ENCODE measurements at regions not wholly inside any gene's neighbourhood (a gene's known extent, or its start where the extent isn't known, plus 50 kb on each side); places are given as distances from the start of the nearest gene placed in this dataset.

DNA sequence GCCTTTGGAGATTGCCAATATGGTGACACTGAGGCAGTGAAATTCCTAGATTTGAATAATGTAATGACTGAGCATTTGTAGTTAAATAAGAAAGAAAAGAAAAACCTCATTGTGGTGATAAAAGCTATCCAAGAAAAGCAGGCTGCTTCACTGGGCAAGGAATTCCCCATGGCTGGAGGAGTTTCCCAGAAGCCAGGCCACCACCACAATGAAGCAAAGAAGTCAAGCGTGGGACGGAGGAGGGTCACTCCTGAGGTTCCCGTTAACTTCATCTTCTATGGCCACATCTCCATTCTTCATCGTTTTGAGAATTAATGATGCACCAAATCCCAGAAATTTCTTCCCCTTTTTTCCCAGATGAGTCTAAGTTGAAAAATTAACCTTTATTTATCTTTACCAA, 185.8 kb upstream of the BCL6 start:
- no peak for DNase-seq (ENCODE audit: low read depth)

DNA sequence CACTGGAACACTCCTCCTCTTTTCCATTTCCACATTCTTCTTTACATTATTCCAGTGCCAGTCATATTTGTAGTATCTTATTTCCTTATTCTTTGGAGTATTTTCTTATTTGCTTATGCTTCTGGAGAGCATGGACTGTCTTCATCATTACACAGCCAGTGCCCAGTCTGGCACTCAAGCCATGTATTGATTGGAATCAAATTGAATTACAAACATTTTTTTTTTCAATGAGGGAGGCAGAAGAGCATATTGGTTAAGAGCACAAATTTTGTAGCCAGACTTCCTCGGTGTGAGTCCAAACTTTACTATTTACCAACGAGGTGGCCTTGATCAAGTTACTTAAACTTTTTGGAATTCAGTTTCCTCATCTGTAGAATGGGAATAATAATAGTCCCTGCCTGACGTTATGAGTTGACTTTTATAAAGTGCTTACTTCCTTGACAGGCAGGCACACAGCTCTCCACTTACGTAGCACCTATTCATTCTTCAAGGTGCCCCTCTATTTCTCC, 186.6 kb upstream of the BCL6 start:
- DNase-seq (ENCODE audit: low read depth): no peak

DNA sequence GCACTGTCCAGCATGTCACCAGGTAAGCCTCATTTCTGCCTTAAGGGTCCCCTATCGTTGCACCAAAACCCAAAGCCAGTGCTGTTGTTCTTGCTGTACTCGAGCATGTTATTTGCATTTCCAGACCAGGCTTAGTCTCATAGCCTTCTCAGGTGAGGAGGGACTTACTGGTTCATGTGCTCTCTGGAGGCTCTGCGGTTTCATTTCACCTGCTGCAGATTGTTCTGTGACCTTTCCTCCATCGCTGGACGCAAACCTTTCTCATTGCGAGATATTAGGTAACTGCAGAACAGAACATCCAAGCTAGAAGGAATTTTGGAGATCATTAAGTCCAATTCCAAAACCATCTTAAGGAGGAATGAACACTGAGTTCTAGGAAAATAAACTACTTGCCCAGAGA, 187.3 kb upstream of the BCL6 start:
- no peak for DNase-seq (ENCODE audit: low read depth)

DNA sequence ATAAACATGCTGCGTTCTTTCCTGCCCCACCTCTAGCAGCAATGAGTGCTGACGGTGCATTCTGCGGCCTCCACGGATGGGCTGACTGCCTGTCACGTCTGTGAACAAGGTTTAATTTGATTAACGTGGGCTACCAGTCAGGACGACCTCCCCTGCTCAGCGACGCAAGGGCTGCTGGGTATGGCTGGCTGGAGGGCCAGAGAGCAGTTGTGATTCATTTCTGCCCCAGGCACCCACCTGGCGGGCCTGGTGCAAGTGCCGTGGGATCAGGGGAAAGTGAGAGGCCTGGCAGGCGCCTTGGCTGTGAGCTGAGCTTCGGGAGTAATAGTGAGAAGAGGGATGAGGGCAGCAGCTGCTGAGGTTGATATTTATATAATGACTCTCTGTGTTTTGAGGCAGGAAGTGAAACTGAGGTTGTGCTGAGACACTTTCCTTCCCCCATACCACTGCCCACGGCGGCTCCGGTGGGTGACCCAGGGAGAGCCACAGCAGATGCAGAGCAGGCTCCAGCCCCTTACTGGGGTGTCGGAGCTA, 190.4 kb upstream of the BCL6 start:
- DNase-seq (ENCODE audit: low read depth): peak; percentile 48

DNA sequence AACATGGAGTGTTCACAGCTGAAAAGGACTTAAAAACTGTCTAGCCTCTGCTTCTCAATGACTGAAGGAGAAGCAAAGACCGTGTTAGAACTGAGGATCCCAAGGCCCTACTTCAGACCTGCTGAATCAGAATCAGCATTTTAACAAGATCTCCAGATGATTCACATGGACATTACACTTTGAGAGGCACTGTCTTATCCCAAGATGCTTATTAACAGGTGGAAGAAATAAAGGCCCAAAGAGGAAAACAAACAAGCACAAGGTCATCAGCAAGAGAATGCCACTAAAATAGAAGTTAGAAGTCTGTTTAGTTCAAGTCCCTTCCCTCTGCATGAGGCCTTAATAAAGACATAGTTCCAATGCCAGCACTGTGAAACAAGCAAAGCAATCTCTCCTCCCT, 191.4 kb upstream of the BCL6 start:
- DNase-seq (ENCODE audit: low read depth): no peak

DNA sequence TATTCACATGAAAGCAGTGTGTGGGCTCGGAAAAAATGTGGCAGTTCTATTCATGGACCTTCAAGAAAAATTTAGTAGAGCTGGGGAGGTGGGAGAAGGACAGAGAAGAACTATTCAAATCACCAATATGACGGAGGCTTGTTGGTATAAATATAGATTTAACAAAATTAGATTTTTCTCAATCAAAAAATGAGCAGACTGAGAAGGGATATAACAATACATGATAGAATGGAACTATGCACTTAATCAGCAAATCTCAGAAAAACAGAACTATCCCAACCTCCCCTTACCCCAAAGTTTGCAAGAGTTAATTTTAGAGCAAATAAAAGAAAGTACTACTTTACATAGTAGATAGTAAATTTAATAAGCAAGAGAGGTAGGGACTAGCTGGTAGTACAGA, 194.6 kb upstream of the BCL6 start:
- no peak for DNase-seq (ENCODE audit: low read depth)

DNA sequence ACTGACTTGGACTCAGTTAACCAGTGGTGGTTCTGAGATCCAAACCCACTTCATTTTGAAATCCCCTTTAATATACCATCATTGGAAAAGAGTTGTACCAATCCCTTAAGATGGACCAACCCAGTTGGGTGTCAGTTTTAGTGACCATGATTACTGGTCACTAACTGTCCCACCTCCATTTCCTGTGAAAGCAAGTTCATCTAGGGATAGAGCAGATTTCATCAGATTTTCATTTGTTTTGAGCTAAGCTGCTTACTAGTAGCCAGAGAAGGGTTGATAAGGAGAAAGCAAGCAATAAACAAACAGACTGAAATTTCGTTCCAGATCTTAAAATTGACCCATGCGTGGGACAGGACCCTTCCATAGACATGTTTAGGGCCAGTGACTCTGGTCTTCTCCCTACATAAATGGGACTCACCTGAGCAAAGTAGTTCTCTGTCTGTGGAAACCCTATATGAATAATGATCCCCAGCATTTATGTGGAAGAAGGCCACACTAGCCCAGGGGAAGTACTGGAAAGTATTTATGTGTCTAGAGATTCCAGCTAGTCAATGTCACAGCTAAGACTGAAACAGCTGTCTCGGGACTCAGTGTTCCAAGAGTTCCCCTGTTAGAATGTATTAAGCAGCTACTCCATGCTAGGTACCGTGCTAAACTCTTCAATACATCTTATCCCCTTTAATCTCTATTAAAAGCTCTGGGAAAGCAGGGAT, 196.0 kb upstream of the BCL6 start:
- no peak for DNase-seq (ENCODE audit: low read depth)

DNA sequence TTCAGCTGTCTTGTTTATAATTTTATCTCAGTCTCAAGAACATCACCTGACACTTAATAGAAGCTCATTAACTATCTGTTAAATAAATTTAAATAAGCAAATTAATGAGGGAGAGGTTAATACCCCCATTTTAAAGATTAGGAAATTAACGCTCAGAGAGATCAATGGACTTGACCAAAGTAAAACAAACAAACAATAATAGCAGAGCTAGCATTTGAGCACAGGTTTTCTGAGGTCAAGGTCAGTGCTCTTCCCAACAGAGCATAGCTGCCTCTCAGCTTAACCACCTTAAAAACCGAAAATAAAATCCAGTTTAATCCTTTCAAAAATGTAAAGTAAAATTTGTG, 196.6 kb upstream of the BCL6 start:
- DNase-seq (ENCODE audit: low read depth): no peak

DNA sequence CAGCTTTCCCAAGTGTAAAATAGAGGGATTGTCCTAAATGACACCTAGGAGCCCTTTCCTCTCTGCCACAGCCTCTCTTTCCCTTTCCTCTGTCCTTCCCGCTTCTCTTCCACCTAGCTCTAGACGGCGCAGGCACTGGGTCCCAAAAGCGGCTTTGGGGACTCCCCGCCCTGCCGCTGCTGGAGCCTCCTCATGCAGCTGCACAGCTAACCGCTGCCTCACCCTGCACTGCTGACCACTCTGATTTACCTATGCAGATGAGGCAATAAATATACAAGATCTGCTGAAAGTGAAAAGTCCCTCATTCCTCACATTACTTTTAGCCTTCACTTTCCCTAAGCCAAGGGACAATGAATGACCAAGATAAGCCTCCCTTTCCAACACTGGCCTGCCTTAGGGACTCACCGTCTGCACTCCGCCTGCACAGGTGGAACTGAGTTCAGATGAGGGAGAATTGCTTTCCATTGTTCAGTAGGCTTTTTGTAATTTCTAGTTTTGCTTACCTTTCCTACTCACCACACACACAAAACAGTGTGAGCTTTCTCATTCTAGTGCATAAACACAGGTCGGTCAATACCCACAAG, 197.5 kb upstream of the BCL6 start:
- DNase-seq (ENCODE audit: low read depth): no peak

DNA sequence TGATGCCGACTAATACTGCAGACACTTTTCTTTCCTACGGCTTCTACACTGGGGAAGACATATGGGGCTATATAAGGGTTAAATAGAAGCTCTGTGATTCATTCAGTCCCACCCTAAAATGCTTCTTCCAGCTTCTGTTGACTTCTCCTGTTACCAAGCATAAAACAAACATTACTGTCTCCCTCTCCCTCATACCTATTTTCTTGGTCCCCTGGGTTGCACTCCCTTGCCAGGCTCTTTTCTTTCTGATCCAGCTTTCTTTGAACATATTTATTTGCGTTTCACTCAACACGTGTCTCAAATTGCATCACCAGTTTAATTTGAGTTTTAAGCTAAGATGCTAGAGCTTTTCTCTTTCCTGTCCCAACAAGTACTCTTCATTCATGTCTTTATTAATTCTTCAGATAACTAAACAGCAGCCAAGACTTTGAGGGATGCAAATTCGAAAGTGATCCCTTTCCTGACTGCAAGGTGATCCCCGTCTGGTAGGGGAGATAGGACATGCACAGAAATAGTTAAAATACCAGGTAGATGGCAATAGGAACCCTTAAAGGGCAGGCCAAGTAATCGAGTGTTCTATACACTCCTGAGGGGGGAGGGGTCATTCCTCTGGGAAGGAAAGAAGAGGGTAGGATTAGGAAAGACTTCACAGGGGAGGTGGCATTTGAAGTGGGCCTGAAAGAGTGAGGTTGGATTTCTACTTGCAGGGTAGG, 198.6 kb upstream of the BCL6 start:
- DNase-seq (ENCODE audit: low read depth): no peak

DNA sequence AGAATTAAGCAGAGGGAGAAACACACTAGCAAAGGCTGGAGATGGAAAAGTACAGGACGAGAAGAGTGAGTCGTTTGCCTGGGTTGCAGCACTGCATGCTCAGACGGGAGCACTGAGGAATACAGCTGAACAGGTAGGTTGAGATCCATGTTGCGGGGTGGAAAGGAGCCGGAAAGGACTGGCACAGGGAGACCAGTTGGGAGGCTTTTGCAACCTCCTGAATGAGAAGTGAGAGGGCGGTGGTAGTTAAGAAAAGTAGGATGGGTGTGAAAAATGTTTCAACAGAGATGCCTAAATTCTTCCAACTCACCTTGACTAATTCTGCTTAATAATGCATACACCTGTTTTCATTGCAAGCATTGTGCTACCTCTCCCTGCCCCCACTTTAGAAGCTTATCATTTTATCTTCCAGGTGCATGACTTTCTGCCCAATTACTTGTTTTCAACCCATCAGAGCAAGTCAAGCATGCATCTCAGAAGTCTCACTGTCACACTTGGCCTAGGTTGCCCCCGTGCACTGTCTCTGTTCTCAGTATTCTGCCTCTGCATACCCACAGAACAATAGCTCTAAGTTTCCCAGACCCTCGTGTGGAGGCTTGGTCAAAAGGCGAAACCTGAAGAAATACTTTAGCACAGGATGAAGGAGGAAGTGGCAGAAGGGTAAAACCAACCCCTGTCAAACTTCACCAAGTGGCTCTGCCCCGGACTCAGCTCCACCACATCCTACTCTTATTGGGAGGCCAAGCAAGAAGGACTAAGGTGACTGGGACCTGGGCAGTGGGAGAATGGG, 199.3 kb upstream of the BCL6 start:
- no peak for DNase-seq (ENCODE audit: low read depth)

DNA sequence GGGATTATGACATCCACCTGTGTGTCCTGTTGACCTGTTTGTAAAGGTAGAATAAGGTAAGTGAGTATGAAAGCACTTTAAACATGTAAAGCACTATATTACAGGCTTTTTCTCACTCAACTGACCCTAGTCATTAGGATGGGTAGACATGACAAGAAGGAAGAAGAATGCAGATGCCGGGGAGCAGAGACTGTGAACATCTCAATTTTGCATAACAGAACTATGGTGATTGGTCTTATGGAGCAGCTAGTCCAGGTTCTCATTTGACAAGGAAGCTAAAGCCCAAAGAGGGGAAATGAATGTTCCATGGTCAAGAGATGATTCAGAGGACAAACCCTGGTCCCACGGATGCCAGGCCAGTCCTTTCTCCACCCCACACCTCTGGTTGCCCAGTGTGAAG, 200.1 kb upstream of the BCL6 start:
- DNase-seq (ENCODE audit: low read depth): no peak

DNA sequence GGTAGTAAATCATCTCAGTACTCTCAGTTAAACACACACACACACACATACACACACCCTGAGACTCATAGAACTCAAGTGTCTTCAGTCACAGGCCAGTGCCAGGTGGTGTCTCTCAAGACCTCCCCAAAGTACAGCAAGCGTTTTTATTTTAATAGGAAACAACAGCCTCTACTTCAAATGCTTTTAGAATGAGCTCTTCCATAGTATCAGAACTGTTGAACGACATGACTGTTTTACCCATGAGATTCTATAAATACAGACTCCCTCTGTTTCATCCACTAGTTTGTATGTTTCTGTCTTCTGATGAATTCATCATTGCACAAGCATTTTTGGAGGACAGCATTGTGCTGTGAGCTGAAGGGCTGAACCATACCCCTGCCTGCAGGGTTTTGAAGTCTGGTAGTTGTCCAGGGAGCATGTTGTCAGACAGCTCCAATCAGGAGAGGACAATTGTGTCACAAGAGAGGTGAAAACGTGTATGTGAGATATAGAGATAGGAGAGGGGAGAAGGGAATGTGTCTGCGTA, 201.0 kb upstream of the BCL6 start:
- DNase-seq (ENCODE audit: low read depth): no peak

DNA sequence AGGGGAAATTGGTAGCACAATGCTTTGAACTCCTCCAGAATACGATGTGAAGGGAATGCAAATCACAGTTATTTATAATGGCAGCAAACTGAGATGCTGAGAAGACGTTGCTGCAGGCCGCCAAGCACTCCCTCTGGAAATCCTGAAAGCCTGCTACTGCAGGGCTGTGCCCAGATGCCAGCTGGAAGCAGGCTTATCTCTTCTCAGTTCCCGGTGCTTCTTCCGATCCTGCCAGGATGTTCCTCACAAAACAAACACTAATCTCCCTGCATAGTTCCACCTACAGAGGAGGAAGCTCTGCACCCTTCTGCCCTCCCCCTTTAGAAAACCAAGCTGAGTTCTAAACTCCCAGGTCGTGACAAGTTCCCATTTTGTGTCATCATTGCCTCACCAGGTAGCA, 201.7 kb upstream of the BCL6 start:
- DNase-seq (ENCODE audit: low read depth): no peak

DNA sequence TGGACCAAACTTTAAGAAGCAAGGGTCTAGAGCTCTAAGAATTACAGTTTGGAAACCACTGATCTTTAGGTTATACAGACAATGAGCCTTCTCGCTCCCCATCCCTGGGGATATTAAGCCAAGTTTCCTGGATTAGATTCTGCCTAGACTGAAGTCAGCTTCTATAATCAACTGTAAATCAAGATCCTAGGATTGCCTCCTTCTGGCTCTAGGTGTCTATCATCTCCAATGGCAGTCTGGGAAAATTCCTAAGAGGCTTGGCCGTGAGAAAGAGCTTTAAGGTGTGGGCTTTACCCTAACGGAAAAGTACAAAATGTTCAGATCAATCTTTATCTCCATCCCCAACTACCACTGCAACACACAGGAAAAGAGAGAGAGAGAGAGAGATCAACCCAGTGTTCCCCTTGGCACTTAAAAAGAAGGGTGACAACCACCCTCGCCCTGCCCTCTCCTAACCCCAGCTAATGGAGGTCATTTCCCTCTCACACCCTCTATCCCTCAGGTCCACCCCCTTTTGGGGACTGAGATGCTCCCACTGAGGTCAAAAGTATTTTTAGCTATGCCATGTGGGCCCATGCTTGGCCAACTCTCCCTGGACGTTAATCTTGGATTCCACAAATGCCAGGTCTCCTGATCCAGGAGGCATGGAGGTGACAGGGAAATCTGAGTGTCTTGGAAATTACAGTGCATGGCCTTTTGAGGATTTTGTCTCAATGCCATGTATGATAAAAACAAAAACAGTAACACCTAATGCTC, 202.8 kb upstream of the BCL6 start:
- DNase-seq (ENCODE audit: low read depth): no peak

DNA sequence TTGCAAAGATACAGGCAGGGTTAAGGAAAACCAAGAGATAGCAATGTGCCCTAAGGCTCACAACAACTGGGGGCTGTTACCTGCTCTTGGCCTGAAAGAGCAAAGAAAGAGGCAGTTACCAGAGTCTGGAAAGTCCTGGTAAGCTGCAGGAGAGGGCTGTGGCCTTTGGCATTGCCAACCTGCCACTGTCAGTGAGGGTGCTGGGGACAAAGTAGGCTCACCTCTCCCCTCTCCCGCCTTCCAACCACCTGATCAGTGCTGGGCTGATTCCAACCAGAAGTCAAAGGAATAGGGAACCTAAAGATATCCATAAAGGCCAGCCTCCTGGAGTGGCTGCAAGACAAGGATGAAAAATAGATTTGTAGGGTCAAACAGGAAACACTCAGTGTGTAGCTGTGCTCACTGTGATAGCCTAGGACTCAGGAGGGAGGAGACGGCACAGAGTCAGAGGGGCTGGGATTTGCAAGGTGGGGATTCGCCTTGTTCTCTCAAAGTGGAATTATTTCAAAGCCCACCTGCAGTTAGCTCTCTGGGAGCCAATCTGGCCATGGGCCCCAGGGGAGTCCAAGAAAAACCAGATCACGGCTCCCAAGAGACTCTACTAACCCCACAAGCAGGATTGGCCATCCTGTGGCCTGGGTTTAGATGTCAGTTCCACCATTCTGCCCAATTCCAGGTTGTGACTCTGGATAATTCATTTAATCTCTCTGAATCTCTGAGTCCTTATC, 204.0 kb upstream of the BCL6 start:
- DNase-seq (ENCODE audit: low read depth): no peak

DNA sequence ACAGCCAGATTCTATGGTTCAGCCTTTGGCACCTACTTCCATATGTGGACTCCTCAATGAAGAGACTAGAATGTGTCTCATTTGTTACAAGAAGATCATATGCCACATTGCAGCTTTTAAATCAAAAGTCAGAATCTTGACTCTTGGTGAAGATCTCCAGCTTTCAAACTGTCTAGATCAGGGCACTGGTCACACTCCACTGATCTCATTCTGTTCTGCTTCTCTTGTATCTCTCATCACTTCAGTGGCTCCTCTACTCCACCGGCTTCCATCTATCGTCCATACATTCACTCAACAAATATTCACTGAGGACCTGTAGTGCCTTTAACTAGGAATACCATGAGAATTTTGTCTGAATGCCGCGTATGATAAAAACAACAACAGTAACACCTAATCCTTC, 203.3 kb upstream of the LPP start:
- DNase-seq (ENCODE audit: low read depth): no peak

DNA sequence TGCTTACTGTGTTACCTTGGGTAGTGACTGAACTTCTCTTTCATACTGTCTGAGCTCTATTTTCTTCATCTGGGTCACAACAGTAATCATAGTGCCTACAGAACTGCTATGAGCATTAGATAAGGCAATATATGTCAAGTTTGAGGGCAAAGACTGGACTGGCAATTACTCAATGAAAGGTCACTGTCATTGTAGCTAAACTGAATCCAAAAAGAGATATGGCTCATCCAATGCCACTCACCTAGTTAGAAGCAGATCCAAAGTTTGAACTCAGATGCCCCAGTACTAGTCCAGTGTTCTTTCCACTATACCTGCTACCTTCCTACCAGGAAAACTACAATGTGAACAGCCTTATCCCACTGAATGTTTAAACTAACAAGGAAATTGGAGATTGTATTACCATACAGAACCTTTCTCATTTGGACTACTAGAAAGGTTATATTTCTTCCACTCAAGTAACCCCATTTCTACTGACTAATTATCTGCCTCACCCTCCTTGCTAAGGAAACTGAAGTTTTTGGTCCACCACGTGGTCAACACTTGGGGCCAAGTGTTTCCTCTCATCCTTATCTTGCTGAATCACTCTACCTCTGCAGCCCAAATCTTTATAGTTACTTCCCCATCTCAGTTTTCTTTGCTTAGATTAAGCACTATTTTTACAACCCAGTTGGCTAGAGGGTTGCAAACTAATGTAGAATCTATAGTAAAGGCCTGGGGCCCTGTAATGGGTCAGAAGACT, 202.3 kb upstream of the LPP start:
- DNase-seq (ENCODE audit: low read depth): no peak

DNA sequence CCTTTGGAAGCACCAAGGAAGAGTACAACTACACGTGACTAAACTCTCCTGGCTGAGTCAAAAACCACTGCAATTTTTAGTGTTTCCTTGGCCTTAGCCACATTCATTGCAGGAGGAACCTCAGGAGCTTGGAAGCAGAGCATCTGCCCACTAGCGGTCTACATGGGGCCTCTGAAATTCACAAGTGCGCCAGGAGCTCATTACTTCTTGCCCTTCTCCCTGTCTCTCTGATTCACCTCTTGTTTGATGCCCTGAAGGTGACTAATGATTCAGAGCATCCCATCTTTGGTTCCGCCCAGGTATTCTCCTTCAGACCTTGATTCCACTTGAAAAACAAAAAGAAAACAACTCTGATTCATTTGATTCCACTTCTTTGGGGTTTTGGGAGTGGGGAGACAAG, 201.1 kb upstream of the LPP start:
- DNase-seq (ENCODE audit: low read depth): no peak

DNA sequence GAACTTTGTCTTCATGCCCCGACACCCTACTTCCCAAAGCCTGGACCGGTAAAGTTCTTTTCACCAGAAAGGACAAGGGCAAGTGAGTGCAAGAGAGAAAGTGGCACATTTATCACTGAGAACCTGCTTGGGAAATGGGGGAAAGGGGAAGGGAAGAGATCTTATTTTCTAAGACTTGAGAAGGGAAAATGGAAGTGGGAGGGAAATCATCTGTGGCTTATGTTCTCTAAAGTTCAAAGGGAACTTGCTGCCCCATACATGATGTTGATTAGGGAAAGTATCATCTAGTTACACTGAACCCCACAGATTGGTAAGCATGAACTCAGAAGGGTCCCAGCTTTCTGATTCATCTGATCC, 199.5 kb upstream of the LPP start:
- DNase-seq (ENCODE audit: low read depth): no peak

Data from activated T-cell treated with anti-CD3 and anti-CD28 coated beads for 48 hours (primary cell).